Ishikawa (cell line): ENCODE measurements at regions not wholly inside any gene's neighbourhood (a gene's known extent, or its start where the extent isn't known, plus 50 kb on each side); places are given as distances from the start of the nearest gene placed in this dataset.

Source experiments
- CEBPB ChIP-seq: IDR thresholded peaks from 2 replicates; pipeline ENCODE4 v1.6.1; 2012
- CREB1 ChIP-seq: IDR thresholded peaks from 2 replicates; pipeline ENCODE4 v1.6.1; 2012; ENCODE audit warnings: low read depth
- EGR1 ChIP-seq: IDR thresholded peaks from 2 replicates; pipeline ENCODE4 v1.6.1; 2012
- EP300 ChIP-seq: IDR thresholded peaks from 2 replicates; pipeline ENCODE4 v1.6.1; 2012; ENCODE audit warnings: borderline replicate concordance
- FOXM1 ChIP-seq: IDR thresholded peaks from 2 replicates; pipeline ENCODE4 v1.6.1; 2012; ENCODE audit warnings: low read depth, borderline replicate concordance
- NFIC ChIP-seq: IDR thresholded peaks from 2 replicates; pipeline ENCODE4 v1.6.1; 2012
- RAD21 ChIP-seq: IDR thresholded peaks from 2 replicates; pipeline ENCODE4 v1.6.1; 2012; ENCODE audit warnings: low read depth
- TAF1 ChIP-seq: IDR thresholded peaks from 2 replicates; pipeline ENCODE4 v1.6.1; 2012; ENCODE audit warnings: low read depth, mild to moderate bottlenecking
- TCF12 ChIP-seq: IDR thresholded peaks from 2 replicates; pipeline ENCODE4 v1.6.1; 2012; ENCODE audit warnings: low read depth
- TEAD4 ChIP-seq: IDR thresholded peaks from 2 replicates; pipeline ENCODE4 v1.6.1; 2012
- YY1 ChIP-seq: IDR thresholded peaks from 2 replicates; pipeline ENCODE4 v1.6.1; 2012; ENCODE audit warnings: low read depth
- ZBTB7A ChIP-seq: IDR thresholded peaks from 2 replicates; pipeline ENCODE4 v1.6.1; 2012; ENCODE audit warnings: low read depth
- TF ChIP-seq, protein P1 (sequence below): IDR thresholded peaks from 2 replicates; pipeline ENCODE4 v1.6.1; 2012
- TF ChIP-seq, protein P2 (sequence below): IDR thresholded peaks from 2 replicates; pipeline ENCODE4 v1.6.1; 2012
- TF ChIP-seq, protein P3 (sequence below): IDR thresholded peaks from 2 replicates; pipeline ENCODE4 v1.6.1; 2012; ENCODE audit warnings: low read depth, mild to moderate bottlenecking

DNA sequence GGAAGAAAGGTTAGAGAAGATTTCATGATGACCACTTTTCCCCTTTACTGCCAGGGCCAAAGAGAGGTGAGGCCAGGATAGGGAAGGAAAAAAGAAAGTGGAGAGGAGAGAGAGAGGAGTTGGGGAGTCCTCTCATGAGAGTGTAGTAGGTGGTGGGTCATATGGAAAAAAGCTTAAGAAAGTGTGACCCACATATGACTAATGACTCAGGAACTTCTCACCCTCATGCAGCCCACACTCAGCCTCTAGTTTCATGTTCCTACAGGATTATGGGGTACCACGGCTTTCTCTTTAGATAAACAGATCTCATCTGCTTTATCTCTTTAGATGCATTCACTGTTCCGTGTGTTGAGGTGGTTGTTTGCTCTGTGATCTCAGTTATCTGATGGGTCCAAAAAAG, 462.5 kb upstream of the IGFBP3 start:
- TF ChIP-seq, protein P1, sequence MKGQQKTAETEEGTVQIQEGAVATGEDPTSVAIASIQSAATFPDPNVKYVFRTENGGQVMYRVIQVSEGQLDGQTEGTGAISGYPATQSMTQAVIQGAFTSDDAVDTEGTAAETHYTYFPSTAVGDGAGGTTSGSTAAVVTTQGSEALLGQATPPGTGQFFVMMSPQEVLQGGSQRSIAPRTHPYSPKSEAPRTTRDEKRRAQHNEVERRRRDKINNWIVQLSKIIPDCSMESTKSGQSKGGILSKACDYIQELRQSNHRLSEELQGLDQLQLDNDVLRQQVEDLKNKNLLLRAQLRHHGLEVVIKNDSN: no peak
- TF ChIP-seq FOXM1: no peak
- TF ChIP-seq CEBPB: no peak
- no peak for TF ChIP-seq YY1
- no peak for TF ChIP-seq EGR1
- no peak for TF ChIP-seq RAD21
- no peak for TF ChIP-seq TEAD4
- TF ChIP-seq EP300: no peak

DNA sequence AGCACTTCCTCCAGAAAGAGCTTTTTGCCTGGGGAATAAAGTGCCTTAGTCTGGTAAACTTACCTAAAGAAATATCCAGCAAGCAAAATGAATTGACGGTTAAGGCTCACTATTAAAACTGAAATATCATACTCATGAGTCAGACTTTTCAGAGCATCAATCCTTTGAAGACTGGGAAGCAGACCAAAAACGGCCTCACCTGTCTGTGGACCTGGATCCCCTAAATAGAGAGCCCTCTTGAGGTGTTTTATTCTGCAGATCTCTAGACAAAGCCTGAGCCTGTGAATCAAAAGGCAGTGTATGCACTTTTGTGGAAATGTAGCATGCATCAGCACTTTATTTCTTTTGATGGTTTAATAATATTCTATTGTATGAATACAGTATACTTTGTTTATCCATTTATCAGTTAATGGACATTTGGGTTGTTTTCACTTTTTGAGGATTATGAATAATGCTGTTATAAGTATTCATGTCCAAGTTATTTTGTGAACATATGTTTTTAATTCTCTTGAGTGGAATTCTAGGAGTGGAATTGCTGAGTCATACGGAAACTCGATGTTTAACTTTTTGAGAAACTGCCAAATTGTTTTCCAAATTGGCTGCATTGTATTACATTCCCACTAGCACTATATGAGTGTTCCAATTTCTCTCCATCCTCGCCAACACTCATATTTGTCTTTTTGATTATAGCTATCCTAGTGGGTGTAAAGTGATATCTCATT, 449.0 kb upstream of the IGFBP3 start:
- TF ChIP-seq TAF1: no peak
- no peak for TF ChIP-seq CREB1
- peak; percentile 53; the same call in 1 of the 2 replicates for TF ChIP-seq EP300
- no peak for TF ChIP-seq FOXM1
- TF ChIP-seq, protein P2, sequence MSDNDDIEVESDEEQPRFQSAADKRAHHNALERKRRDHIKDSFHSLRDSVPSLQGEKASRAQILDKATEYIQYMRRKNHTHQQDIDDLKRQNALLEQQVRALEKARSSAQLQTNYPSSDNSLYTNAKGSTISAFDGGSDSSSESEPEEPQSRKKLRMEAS: no peak
- TF ChIP-seq, protein P1: no peak
- TF ChIP-seq TEAD4: peak; percentile 53
- no peak for TF ChIP-seq CEBPB
- TF ChIP-seq RAD21: peak; percentile 29; the same call in 1 of the 2 replicates
- peak; percentile 69; the same call in 1 of the 2 replicates for TF ChIP-seq NFIC

DNA sequence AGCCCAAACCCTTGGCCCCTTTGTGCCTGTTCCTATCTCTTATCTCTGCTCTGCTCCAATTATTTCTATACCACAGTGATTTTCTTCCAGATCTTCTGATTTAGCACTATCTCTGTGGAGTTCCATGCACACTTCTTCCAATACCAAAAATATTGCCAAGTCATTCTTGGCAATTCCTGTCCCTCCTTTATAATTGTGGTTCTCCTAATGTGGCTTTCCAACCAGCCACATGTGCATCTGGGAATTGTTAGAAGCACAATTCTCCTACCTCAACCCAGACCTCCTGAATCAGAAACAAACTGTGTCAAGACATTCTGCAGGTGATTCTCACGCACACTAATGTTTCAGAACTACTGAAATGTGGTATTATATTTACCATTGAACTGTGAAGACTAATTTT, 447.8 kb upstream of the IGFBP3 start:
- TF ChIP-seq EP300 (no peak), RAD21 (no peak), NFIC (no peak), FOXM1 (no peak), EGR1 (no peak), TEAD4 (no peak), CREB1 (no peak), YY1 (no peak), TAF1 (no peak), TCF12 (no peak)
- TF ChIP-seq, protein P1: no peak

DNA sequence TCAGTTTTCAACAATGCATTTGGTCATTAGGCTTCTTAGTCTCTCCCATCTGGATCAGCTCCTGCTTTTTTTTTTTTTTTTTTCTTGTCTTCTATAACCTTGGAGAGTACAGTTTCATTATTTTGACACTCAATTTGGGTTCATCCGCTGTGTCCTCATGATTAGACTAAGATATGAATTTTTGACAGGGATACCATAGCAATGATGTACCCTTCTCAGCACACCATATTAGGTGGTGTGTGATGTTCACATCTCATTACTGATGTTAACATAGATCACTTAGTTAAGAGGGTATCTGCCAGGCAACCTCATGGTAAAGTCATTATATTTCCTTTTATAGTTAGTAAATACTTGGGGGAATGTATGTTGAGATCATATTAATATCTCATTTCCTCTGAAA, 445.5 kb upstream of the IGFBP3 start:
- TF ChIP-seq, protein P1: no peak
- TF ChIP-seq ZBTB7A (no peak), TEAD4 (no peak), CREB1 (no peak), EP300 (no peak), YY1 (no peak), FOXM1 (no peak), EGR1 (no peak), TAF1 (no peak), CEBPB (no peak), TCF12 (no peak), NFIC (no peak), RAD21 (no peak)
- TF ChIP-seq, protein P2: no peak
- TF ChIP-seq, protein P3, sequence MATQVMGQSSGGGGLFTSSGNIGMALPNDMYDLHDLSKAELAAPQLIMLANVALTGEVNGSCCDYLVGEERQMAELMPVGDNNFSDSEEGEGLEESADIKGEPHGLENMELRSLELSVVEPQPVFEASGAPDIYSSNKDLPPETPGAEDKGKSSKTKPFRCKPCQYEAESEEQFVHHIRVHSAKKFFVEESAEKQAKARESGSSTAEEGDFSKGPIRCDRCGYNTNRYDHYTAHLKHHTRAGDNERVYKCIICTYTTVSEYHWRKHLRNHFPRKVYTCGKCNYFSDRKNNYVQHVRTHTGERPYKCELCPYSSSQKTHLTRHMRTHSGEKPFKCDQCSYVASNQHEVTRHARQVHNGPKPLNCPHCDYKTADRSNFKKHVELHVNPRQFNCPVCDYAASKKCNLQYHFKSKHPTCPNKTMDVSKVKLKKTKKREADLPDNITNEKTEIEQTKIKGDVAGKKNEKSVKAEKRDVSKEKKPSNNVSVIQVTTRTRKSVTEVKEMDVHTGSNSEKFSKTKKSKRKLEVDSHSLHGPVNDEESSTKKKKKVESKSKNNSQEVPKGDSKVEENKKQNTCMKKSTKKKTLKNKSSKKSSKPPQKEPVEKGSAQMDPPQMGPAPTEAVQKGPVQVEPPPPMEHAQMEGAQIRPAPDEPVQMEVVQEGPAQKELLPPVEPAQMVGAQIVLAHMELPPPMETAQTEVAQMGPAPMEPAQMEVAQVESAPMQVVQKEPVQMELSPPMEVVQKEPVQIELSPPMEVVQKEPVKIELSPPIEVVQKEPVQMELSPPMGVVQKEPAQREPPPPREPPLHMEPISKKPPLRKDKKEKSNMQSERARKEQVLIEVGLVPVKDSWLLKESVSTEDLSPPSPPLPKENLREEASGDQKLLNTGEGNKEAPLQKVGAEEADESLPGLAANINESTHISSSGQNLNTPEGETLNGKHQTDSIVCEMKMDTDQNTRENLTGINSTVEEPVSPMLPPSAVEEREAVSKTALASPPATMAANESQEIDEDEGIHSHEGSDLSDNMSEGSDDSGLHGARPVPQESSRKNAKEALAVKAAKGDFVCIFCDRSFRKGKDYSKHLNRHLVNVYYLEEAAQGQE: no peak

DNA sequence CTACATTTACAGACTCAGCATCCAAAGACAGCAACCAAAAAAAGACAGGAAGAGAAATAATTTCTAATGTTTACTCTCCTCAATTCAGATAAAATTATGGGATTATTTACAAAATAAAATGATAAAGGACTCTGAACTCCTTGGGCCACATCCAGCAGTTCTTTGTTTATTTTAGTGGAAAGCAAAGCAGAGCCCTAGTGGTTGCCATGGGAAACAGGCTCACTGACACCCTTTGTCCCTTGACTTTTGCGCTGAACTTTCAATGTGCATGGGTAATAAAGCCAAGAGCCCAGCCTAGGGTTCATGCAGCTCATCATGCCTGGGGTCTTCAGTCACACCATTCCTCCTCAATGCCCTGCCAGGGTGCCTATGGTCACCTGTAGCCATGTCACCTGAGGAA, 442.6 kb upstream of the IGFBP3 start:
- TF ChIP-seq RAD21: no peak
- TF ChIP-seq NFIC: no peak

DNA sequence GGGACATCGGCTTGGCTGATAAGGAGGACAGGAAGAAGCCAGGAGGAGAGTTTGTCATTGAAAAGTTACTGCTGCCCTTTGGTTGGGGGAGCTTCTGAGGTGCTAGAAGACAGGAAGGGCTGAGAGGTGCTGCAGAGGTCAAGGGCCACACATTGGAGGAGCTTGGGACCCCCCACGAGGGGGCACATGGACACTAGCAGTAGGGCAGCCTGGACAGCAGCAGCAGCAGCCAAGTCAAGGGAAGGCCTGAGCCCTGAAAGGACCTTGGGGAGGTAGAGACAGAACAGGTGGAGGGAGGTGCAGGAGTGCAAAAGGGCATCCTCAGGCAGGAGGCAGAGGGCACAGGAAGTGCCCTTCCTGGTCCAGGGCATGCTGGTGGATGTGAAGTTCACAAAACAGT, 439.7 kb upstream of the IGFBP3 start:
- no peak for TF ChIP-seq TCF12
- TF ChIP-seq, protein P1: no peak
- TF ChIP-seq, protein P2: no peak
- TF ChIP-seq NFIC: no peak
- TF ChIP-seq CREB1: no peak
- no peak for TF ChIP-seq RAD21
- no peak for TF ChIP-seq ZBTB7A
- no peak for TF ChIP-seq EGR1
- no peak for TF ChIP-seq CEBPB
- TF ChIP-seq FOXM1: no peak
- TF ChIP-seq EP300: no peak
- no peak for TF ChIP-seq TAF1
- TF ChIP-seq TEAD4: no peak
- no peak for TF ChIP-seq YY1
- TF ChIP-seq, protein P3: no peak
